ENCODE measurements at regions not wholly inside any gene's neighbourhood (a gene's known extent, or its start where the extent isn't known, plus 50 kb on each side); places are given as distances from the start of the nearest gene placed in this dataset.
"Not testable (repeated sequence)": the region's sequence is repeated elsewhere in the genome, so short reads cannot be mapped to it uniquely, and the experiment has no call there.

GRCh38 chr3:30323649-30324048, 282.8 kb upstream of the TGFBR2 start:
- DNase-seq (ENCODE audit: low read depth) = not testable (repeated sequence)

- DNase-seq (ENCODE audit: low read depth) = no peak
Measured at GRCh38 chr3:30324587-30324986, 281.8 kb upstream of the TGFBR2 start.

- DNase-seq (ENCODE audit: low read depth) = not testable (repeated sequence)
Measured at GRCh38 chr3:30327976-30328375, 278.4 kb upstream of the TGFBR2 start.

- not testable (repeated sequence) for DNase-seq (ENCODE audit: low read depth)
Measured at GRCh38 chr3:30328935-30329334, 277.5 kb upstream of the TGFBR2 start.

- DNase-seq (ENCODE audit: low read depth) = no peak
Measured at GRCh38 chr3:30331519-30331918, 274.9 kb upstream of the TGFBR2 start.

- no peak for DNase-seq (ENCODE audit: low read depth)
Measured at GRCh38 chr3:30332196-30333021, 274.0 kb upstream of the TGFBR2 start.

GRCh38 chr3:30333143-30333542, 273.3 kb upstream of the TGFBR2 start:
- no peak for DNase-seq (ENCODE audit: low read depth)

GRCh38 chr3:30333903-30334302, 272.5 kb upstream of the TGFBR2 start:
- no peak for DNase-seq (ENCODE audit: low read depth)

- DNase-seq (ENCODE audit: low read depth) = no peak
Measured at GRCh38 chr3:30340500-30340899, 265.9 kb upstream of the TGFBR2 start.

- DNase-seq (ENCODE audit: low read depth) = no peak
Measured at GRCh38 chr3:30341079-30341478, 265.3 kb upstream of the TGFBR2 start.

- DNase-seq (ENCODE audit: low read depth) = no peak
Measured at GRCh38 chr3:30341851-30342250, 264.6 kb upstream of the TGFBR2 start.

GRCh38 chr3:30342318-30343060, 263.9 kb upstream of the TGFBR2 start:
- DNase-seq (ENCODE audit: low read depth) = peak; percentile 87

- DNase-seq (ENCODE audit: low read depth) = no peak
Measured at GRCh38 chr3:30343067-30343831, 263.2 kb upstream of the TGFBR2 start.

GRCh38 chr3:30343861-30344260, 262.5 kb upstream of the TGFBR2 start:
- no peak for DNase-seq (ENCODE audit: low read depth)

- DNase-seq (ENCODE audit: low read depth) = no peak
Measured at GRCh38 chr3:30344288-30344687, 262.1 kb upstream of the TGFBR2 start.

- no peak for DNase-seq (ENCODE audit: low read depth)
Measured at GRCh38 chr3:30346933-30347320, 259.5 kb upstream of the TGFBR2 start.

GRCh38 chr3:30347679-30348216, 258.7 kb upstream of the TGFBR2 start:
- DNase-seq (ENCODE audit: low read depth) = peak; percentile 36

- DNase-seq (ENCODE audit: low read depth) = no peak
Measured at GRCh38 chr3:30349507-30349906, 256.9 kb upstream of the TGFBR2 start.

- DNase-seq (ENCODE audit: low read depth) = no peak
Measured at GRCh38 chr3:30350011-30350410, 256.4 kb upstream of the TGFBR2 start.

- no peak for DNase-seq (ENCODE audit: low read depth)
Measured at GRCh38 chr3:30350901-30351300, 255.5 kb upstream of the TGFBR2 start.
